ENCODE measurements at regions not wholly inside any gene's neighbourhood (a gene's known extent, or its start where the extent isn't known, plus 50 kb on each side); places are given as distances from the start of the nearest gene placed in this dataset.

GRCh38 chr5:75843319-75843718 lies 126.1 kb upstream of the POC5 start:
- POLR2A ChIA-PET (ENCODE audit: low non-redundant PET) = no interaction called here
- no peaks in the 10 kb centered on the region for H3K27me3 ChIP-seq (replicated peaks; ENCODE audit: insufficient read depth, low read depth, low read length, poor library complexity)
- no peaks in the 10 kb centered on the region for H3K36me3 ChIP-seq (ENCODE audit: insufficient read depth, low read length, poor library complexity, severe bottlenecking)
- H3K9me3 ChIP-seq (ENCODE audit: low read depth, low read length, poor library complexity, severe bottlenecking) = no peaks in the 10 kb centered on the region
- TF ChIP-seq EZH2 (IDR thresholded peaks at IDR 0.05; ENCODE audit: borderline replicate concordance, low read depth, low read length, poor library complexity, severe bottlenecking) (no peak), CTCF (conservative IDR thresholded peaks at IDR 0.05; ENCODE audit: low read depth, low read length) (no peak)
- CTCF ChIA-PET = no interaction called here
- DNase-seq (ENCODE audit: low spot score) = no peak
- H3K27ac ChIP-seq (ENCODE audit: low read depth, low read length, poor library complexity, severe bottlenecking) = no peak overlapping the region
- H3K4me3 ChIP-seq (ENCODE audit: low read depth, low read length, poor library complexity, severe bottlenecking) = no peak overlapping the region
- no peaks in the 10 kb centered on the region for H3K4me1 ChIP-seq (ENCODE audit: insufficient read depth, low read length, poor library complexity, severe bottlenecking)
- intact Hi-C loops (cut with micrococcal nuclease; ENCODE audit: unreplicated experiment) = no loop called here
- no TSS peak for BruUV-seq (replicated peaks)

- H3K27me3 ChIP-seq (replicated peaks; ENCODE audit: insufficient read depth, low read depth, low read length, poor library complexity) = no peaks in the 10 kb centered on the region
- H3K4me1 ChIP-seq (ENCODE audit: insufficient read depth, low read length, poor library complexity, severe bottlenecking) = no peaks in the 10 kb centered on the region
- H3K27ac ChIP-seq (ENCODE audit: low read depth, low read length, poor library complexity, severe bottlenecking) = no peak overlapping the region
- ChIA-PET CTCF (no interaction called here), POLR2A (ENCODE audit: low non-redundant PET) (no interaction called here)
- H3K9me3 ChIP-seq (ENCODE audit: low read depth, low read length, poor library complexity, severe bottlenecking) = no peaks in the 10 kb centered on the region
- BruUV-seq (replicated peaks) = no TSS peak
- DNase-seq (ENCODE audit: low spot score) = no peak
- H3K36me3 ChIP-seq (ENCODE audit: insufficient read depth, low read length, poor library complexity, severe bottlenecking) = no peaks in the 10 kb centered on the region
- TF ChIP-seq CTCF (conservative IDR thresholded peaks at IDR 0.05; ENCODE audit: low read depth, low read length) = no peak
- no peak for TF ChIP-seq EZH2 (IDR thresholded peaks at IDR 0.05; ENCODE audit: borderline replicate concordance, low read depth, low read length, poor library complexity, severe bottlenecking)
- intact Hi-C loops (cut with micrococcal nuclease; ENCODE audit: unreplicated experiment) = no loop called here
- H3K4me3 ChIP-seq (ENCODE audit: low read depth, low read length, poor library complexity, severe bottlenecking) = no peak overlapping the region
These were observed 122.3 kb upstream of the POC5 start for GRCh38 chr5:75839547-75839946.

- no peak for TF ChIP-seq CTCF (conservative IDR thresholded peaks at IDR 0.05; ENCODE audit: low read depth, low read length)
- no peak for TF ChIP-seq EZH2 (IDR thresholded peaks at IDR 0.05; ENCODE audit: borderline replicate concordance, low read depth, low read length, poor library complexity, severe bottlenecking)
- intact Hi-C loops (cut with micrococcal nuclease; ENCODE audit: unreplicated experiment) = no loop called here
- Histone ChIP-seq H3K4me1 (ENCODE audit: insufficient read depth, low read length, poor library complexity, severe bottlenecking) (no peaks in the 10 kb centered on the region), H3K36me3 (ENCODE audit: insufficient read depth, low read length, poor library complexity, severe bottlenecking) (no peaks in the 10 kb centered on the region), H3K27ac (ENCODE audit: low read depth, low read length, poor library complexity, severe bottlenecking) (no peak overlapping the region), H3K4me3 (ENCODE audit: low read depth, low read length, poor library complexity, severe bottlenecking) (no peak overlapping the region), H3K9me3 (ENCODE audit: low read depth, low read length, poor library complexity, severe bottlenecking) (no peaks in the 10 kb centered on the region), H3K27me3 (replicated peaks; ENCODE audit: insufficient read depth, low read depth, low read length, poor library complexity) (no peaks in the 10 kb centered on the region)
- CTCF ChIA-PET = no interaction called here
- BruUV-seq (replicated peaks) = no TSS peak
- POLR2A ChIA-PET (ENCODE audit: low non-redundant PET) = no interaction called here
- DNase-seq (ENCODE audit: low spot score) = peak; percentile 29
These were observed 120.1 kb upstream of the POC5 start for GRCh38 chr5:75837258-75837841.
